H1 (cell line): ENCODE measurements at regions not wholly inside any gene's neighbourhood (a gene's known extent, or its start where the extent isn't known, plus 50 kb on each side); places are given as distances from the start of the nearest gene placed in this dataset.

ENCODE experiments used
- EP300 ChIP-seq, 2 experiments: IDR thresholded peaks; 1 replicate in 1 of 2; 2 replicates in 1 of 2; pipeline ENCODE4 v1.6.1; 2011 to 2012; ENCODE audit warnings: low read depth in 2 of 2, low read length in 2 of 2, mild to moderate bottlenecking in 2 of 2, borderline replicate concordance in 1 of 2, inconsistent platforms in 1 of 2, moderate library complexity in 1 of 2
- HDAC6 ChIP-seq: IDR thresholded peaks from one replicate; pipeline ENCODE4 v1.7.1; 2012; ENCODE audit warnings: low read depth, mild to moderate bottlenecking, inconsistent platforms, low read length, moderate library complexity

DNA sequence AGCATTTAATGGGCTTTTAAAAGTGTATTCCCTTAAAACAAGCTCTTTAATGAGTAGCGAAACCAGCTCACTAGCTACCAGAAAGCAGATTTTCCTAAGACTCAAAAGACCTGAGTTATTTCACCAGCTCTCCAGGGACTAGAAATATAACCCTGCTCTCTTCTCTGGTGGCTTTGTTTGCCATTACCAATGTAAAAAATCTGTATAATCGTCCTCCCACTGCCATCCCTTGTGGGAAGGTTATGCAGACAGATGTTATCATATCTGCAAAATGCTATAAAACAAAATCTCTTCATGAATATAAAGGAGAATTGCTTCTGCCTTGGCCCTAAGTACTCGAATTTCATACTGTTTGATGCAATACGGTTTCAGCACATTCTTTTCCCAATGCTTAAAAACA is 335.2 kb downstream of the NUP35 start (continued):
- TF ChIP-seq EP300 (IDR thresholded peaks at IDR 0.05; ENCODE audit: borderline replicate concordance in 1 of 2, low read depth in 2 of 2, low read length in 2 of 2), result no peak
- no peak for TF ChIP-seq HDAC6
- TF ChIP-seq, all 59 proteins: peak for 0
